DOHH2 (cell line): ENCODE measurements at regions not wholly inside any gene's neighbourhood (a gene's known extent, or its start where the extent isn't known, plus 50 kb on each side); places are given as distances from the start of the nearest gene placed in this dataset.
"Not testable (repeated sequence)": the region's sequence is repeated elsewhere in the genome, so short reads cannot be mapped to it uniquely, and the experiment has no call there.

Experiments
- H3F3A ChIP-seq: fragments of 200-600 bp; sonication (generic), shearing (Covaris generic); 2 replicates; pipeline ENCODE4 v1.6.0; 2016; ENCODE audit warnings: antibody characterized with exemption, mild to moderate bottlenecking; ENCODE audit not compliant: control insufficient read depth, insufficient read depth
- H3K27ac ChIP-seq: fragments of 200-600 bp; sonication (generic); 2 replicates; pipeline ENCODE4 v1.5.1; 2014; ENCODE audit warnings: low read depth, mild to moderate bottlenecking, low read length, moderate library complexity
- H3K27me3 ChIP-seq: fragments of 200-600 bp; sonication (generic); 2 replicates; pipeline ENCODE4 v1.6.1; 2014; ENCODE audit warnings: mild to moderate bottlenecking, low read length, mixed read lengths; ENCODE audit not compliant: control insufficient read depth
- H3K36me3 ChIP-seq: fragments of 200-600 bp; sonication (generic); 2 replicates; pipeline ENCODE4 v1.6.1; 2014; ENCODE audit warnings: mild to moderate bottlenecking, low read length, moderate library complexity, mixed read lengths; ENCODE audit not compliant: control insufficient read depth
- H3K4me1 ChIP-seq: fragments of 200-600 bp; sonication (generic); 2 replicates; pipeline ENCODE4 v1.6.1; 2014; ENCODE audit warnings: mild to moderate bottlenecking, low read length, mixed read lengths; ENCODE audit not compliant: control insufficient read depth
- H3K4me2 ChIP-seq: fragments of 200-600 bp; sonication (generic); 2 replicates; pipeline ENCODE4 v1.6.0; 2014; ENCODE audit warnings: mild to moderate bottlenecking, low read length, moderate library complexity
- H3K4me3 ChIP-seq: fragments of 200-600 bp; sonication (generic); 2 replicates; pipeline ENCODE4 v1.5.1; 2014; ENCODE audit warnings: mild to moderate bottlenecking, low read length, mixed read lengths
- H3K79me2 ChIP-seq: fragments of 200-600 bp; sonication (generic); 2 replicates; pipeline ENCODE4 v1.6.1; 2014; ENCODE audit warnings: mild to moderate bottlenecking, low read length, mixed read lengths; ENCODE audit not compliant: control insufficient read depth
- H3K9me2 ChIP-seq: fragments of 200-600 bp; sonication (generic); replicated peaks from 2 replicates; pipeline ENCODE4 v1.6.1; 2014; ENCODE audit warnings: mild to moderate bottlenecking, low read length, mixed read lengths; ENCODE audit not compliant: control insufficient read depth
- H3K9me3 ChIP-seq: fragments of 200-600 bp; sonication (generic); 2 replicates; pipeline ENCODE4 v1.6.1; 2014; ENCODE audit warnings: antibody characterized with exemption, low read length, mixed read lengths; ENCODE audit not compliant: control insufficient read depth, insufficient read depth
- H4K20me1 ChIP-seq: fragments of 200-600 bp; sonication (generic); 2 replicates; pipeline ENCODE4 v1.6.0; 2014; ENCODE audit warnings: low read depth, mild to moderate bottlenecking, antibody characterized with exemption, low read length, moderate library complexity; ENCODE audit not compliant: control insufficient read depth, insufficient read depth
- EZH2phosphoT487 ChIP-seq: fragments of 200-600 bp; sonication (generic); IDR thresholded peaks from 2 replicates; pipeline ENCODE4 v1.6.1; 2017; ENCODE audit warnings: borderline replicate concordance, mild to moderate bottlenecking, antibody characterized with exemption, low read length, moderate library complexity, mixed read lengths
- TF ChIP-seq, protein P1 (sequence below): fragments of 200-600 bp; sonication (generic); IDR thresholded peaks from one replicate; pipeline ENCODE4 v1.5.1; 2014; ENCODE audit warnings: antibody characterized with exemption, mild to moderate bottlenecking, low read depth, low read length; ENCODE audit not compliant: poor library complexity, severe bottlenecking

DNA sequence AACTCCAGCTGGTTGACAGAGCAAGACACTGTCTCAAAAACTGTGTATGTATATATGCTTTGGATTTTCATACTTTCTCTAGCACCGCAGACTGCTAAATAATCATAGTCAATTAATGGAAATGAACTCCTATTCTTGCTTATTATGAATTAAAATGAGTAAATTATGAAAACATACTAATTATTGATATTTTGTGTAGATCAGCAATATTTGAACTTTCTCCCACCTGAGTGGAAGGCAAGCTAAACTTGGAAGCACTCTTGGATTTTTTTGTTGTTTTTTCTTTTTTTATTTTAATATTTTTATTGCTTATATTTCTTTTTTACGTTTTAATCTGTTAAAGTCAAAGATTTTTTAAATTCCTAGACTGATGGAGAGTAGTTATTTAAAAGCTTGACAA is 201.7 kb downstream of the CDRT15L2 start:
- Histone ChIP-seq H3K9me3 (no peaks in the 10 kb centered on the region), H4K20me1 (no peaks in the 10 kb centered on the region), H3K9me2 (no peaks in the 10 kb centered on the region), H3K27ac (no peak overlapping the region), H3K27me3 (no peaks in the 10 kb centered on the region), H3F3A (no peaks in the 10 kb centered on the region), H3K4me2 (no peak overlapping the region), H3K36me3 (no peaks in the 10 kb centered on the region), H3K4me3 (no peak overlapping the region), H3K79me2 (no peaks in the 10 kb centered on the region), H3K4me1 (no peaks in the 10 kb centered on the region)
- TF ChIP-seq, protein P1, sequence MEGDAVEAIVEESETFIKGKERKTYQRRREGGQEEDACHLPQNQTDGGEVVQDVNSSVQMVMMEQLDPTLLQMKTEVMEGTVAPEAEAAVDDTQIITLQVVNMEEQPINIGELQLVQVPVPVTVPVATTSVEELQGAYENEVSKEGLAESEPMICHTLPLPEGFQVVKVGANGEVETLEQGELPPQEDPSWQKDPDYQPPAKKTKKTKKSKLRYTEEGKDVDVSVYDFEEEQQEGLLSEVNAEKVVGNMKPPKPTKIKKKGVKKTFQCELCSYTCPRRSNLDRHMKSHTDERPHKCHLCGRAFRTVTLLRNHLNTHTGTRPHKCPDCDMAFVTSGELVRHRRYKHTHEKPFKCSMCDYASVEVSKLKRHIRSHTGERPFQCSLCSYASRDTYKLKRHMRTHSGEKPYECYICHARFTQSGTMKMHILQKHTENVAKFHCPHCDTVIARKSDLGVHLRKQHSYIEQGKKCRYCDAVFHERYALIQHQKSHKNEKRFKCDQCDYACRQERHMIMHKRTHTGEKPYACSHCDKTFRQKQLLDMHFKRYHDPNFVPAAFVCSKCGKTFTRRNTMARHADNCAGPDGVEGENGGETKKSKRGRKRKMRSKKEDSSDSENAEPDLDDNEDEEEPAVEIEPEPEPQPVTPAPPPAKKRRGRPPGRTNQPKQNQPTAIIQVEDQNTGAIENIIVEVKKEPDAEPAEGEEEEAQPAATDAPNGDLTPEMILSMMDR = no peak
- TF ChIP-seq EZH2phosphoT487 = no peak

DNA sequence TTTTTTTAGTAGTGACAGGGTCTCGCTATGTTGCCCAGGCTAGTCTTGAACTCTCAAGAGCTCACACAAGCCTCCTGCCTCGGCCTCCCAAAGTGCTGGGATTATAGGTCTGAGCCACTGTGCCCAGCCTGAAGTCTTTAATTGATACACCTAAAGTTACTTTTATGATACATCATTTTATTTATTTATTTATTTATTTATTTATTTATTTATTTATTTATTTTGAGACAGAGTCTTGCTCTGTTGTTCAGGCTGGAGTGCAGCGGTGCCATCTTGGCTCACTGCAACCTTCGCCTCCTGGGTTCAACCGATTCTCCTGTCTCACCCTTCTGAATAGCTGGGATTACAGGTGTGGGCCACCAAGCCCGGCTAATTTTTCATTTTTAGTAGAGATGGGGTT is 202.3 kb downstream of the CDRT15L2 start:
- not testable (repeated sequence) for H3F3A ChIP-seq, H4K20me1 ChIP-seq, H3K79me2 ChIP-seq, H3K4me1 ChIP-seq, H3K9me3 ChIP-seq, H3K4me3 ChIP-seq, H3K9me2 ChIP-seq, H3K27me3 ChIP-seq, H3K27ac ChIP-seq, H3K36me3 ChIP-seq, H3K4me2 ChIP-seq

DNA sequence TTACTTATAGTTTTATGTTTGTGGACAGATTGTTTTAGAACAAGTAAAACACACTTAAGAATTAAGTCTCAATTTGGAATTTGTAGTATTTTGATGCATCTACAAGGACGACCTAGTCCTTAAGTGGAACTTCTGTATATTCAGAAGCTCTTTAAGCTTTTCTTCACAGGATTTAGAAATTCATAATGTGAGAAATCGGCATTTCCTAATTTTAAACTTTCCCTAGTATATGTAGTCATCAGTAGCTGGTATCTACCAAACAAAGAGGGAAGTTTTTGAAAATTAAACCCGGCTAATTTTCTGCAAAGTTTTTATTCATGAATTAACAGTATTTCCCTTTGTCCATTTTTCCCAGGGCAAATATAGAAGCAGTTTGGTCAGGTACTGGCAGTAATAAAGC is 203.6 kb downstream of the CDRT15L2 start:
- Histone ChIP-seq H3K9me3 (no peaks in the 10 kb centered on the region), H3K4me1 (no peaks in the 10 kb centered on the region), H3K36me3 (no peaks in the 10 kb centered on the region), H3K79me2 (no peaks in the 10 kb centered on the region), H4K20me1 (no peaks in the 10 kb centered on the region), H3F3A (no peaks in the 10 kb centered on the region), H3K27ac (no peak overlapping the region), H3K9me2 (no peaks in the 10 kb centered on the region), H3K4me3 (no peak overlapping the region), H3K4me2 (no peak overlapping the region), H3K27me3 (peaks cover 3% of the 10 kb centered on the region; the same call in 1 of the 2 replicates)
- no peak for TF ChIP-seq EZH2phosphoT487
- TF ChIP-seq, protein P1 = no peak

DNA sequence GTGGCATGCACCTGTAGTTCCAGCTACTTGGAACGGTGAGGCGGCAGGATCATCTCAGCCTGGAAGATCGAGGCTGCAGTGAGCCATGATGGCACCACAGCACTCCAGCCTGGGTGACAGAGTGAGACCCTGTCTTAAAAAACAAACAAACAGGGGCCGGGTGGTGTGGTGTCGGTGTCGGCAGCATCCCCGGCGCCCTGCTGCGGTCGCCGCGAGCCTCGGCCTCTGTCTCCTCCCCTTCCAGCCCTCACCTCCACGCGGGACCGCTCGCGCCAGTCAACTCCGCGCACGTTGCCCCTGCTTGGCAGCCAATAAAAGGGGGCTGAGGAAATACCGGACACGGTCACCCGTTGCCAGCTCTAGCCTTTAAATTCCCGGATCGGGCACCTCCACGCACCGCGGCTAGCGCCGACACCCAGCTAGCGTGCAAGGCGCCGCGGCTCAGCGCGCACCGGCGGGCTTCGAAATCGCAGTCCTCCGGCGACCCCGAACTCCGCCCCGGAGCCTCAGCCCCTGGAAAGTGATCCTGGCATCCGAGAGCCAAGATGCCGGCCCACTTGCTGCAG is 204.7 kb downstream of the CDRT15L2 start:
- H3K9me2 ChIP-seq = no peaks in the 10 kb centered on the region
- no peak overlapping the region for H3K27ac ChIP-seq
- H3F3A ChIP-seq = no peaks in the 10 kb centered on the region
- H3K4me2 ChIP-seq = no peak overlapping the region
- H3K4me1 ChIP-seq = no peaks in the 10 kb centered on the region
- H4K20me1 ChIP-seq = no peaks in the 10 kb centered on the region
- no peaks in the 10 kb centered on the region for H3K36me3 ChIP-seq
- no peak overlapping the region for H3K4me3 ChIP-seq
- TF ChIP-seq, protein P1 = no peak
- H3K79me2 ChIP-seq = no peaks in the 10 kb centered on the region
- H3K27me3 ChIP-seq = peaks cover 3% of the 10 kb centered on the region; the same call in 1 of the 2 replicates
- H3K9me3 ChIP-seq = no peaks in the 10 kb centered on the region
